ENCODE measurements at regions not wholly inside any gene's neighbourhood (a gene's known extent, or its start where the extent isn't known, plus 50 kb on each side); places are given as distances from the start of the nearest gene placed in this dataset.

- TF ChIP-seq CREB1 (IDR thresholded peaks at IDR 0.05): no peak
- TF ChIP-seq CREB1 (CRISPR knock-in tag; IDR thresholded peaks at IDR 0.05): no peak
- TF ChIP-seq ARID5B (CRISPR knock-in tag; IDR thresholded peaks at IDR 0.05): no peak
- no peak for TF ChIP-seq NONO (IDR thresholded peaks at IDR 0.05)
- no peak for TF ChIP-seq NONO (CRISPR knock-in tag; conservative IDR thresholded peaks at IDR 0.05)
- no peak for TF ChIP-seq ATF4 (CRISPR knock-in tag; IDR thresholded peaks at IDR 0.05)
- TF ChIP-seq ZMAT3 (CRISPR knock-in tag; conservative IDR thresholded peaks at IDR 0.05): no peak
- TF ChIP-seq POLR2AphosphoS2 (IDR thresholded peaks at IDR 0.05; ENCODE audit: low read depth, low read length): no peak
- TF ChIP-seq ZNF740 (CRISPR knock-in tag; IDR thresholded peaks at IDR 0.05): no peak
Observed at GRCh38 chr10:22803261-22803885, 89.0 kb upstream of the PIP4K2A start.
